ENCODE measurements at regions not wholly inside any gene's neighbourhood (a gene's known extent, or its start where the extent isn't known, plus 50 kb on each side); places are given as distances from the start of the nearest gene placed in this dataset.

DNA sequence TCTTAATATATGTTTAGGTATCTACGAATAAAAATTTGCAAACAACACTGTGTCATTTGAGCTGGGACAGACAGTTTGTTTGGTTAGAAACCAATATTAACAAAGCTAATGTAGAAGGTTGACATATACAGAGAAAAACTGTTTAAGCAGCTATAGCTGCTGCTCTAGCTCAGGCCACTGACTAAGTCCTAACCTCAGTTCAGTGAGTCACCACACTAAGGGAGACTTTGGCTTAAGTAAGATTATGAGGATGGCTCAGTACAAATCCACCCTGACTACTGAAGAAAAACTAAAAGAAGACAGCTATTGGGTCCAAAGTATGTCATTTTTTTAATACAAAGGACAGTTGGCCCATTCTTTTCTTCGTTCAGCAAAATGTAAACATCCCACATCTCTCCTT lies 717.3 kb upstream of the ACTRT1 start:
- H3K4me3 ChIP-seq (ENCODE audit: control insufficient read depth, low read depth, low read length) = no peak overlapping the region
- TF ChIP-seq, protein P1, sequence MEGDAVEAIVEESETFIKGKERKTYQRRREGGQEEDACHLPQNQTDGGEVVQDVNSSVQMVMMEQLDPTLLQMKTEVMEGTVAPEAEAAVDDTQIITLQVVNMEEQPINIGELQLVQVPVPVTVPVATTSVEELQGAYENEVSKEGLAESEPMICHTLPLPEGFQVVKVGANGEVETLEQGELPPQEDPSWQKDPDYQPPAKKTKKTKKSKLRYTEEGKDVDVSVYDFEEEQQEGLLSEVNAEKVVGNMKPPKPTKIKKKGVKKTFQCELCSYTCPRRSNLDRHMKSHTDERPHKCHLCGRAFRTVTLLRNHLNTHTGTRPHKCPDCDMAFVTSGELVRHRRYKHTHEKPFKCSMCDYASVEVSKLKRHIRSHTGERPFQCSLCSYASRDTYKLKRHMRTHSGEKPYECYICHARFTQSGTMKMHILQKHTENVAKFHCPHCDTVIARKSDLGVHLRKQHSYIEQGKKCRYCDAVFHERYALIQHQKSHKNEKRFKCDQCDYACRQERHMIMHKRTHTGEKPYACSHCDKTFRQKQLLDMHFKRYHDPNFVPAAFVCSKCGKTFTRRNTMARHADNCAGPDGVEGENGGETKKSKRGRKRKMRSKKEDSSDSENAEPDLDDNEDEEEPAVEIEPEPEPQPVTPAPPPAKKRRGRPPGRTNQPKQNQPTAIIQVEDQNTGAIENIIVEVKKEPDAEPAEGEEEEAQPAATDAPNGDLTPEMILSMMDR (conservative IDR thresholded peaks at IDR 0.05; ENCODE audit: control insufficient read depth, insufficient read depth, low read depth, low read length) = no peak
- DNase-seq (ENCODE audit: low read depth) = no peak

DNA sequence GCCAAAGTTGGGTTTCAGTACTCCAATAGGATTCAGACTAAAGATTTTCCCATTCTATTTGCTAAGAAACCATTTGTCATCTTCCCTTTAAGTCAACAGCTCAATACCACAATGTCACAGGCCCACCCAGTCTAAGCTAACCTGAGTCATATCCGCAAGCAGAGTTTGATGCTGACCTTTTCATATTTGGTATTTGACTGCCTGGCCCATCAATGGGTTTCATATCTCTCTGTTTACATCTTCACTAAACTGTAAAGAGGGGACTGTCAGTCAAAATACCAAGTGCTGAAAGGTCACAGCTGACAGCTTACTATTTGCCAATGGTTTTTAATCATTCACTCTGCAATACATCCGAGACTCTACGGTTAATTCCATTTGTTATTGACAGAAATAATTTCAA lies 707.5 kb upstream of the ACTRT1 start:
- DNase-seq (ENCODE audit: low read depth) = no peak
- H3K4me3 ChIP-seq (ENCODE audit: control insufficient read depth, low read depth, low read length) = no peak overlapping the region
- TF ChIP-seq, protein P1 (conservative IDR thresholded peaks at IDR 0.05; ENCODE audit: control insufficient read depth, insufficient read depth, low read depth, low read length) = no peak

DNA sequence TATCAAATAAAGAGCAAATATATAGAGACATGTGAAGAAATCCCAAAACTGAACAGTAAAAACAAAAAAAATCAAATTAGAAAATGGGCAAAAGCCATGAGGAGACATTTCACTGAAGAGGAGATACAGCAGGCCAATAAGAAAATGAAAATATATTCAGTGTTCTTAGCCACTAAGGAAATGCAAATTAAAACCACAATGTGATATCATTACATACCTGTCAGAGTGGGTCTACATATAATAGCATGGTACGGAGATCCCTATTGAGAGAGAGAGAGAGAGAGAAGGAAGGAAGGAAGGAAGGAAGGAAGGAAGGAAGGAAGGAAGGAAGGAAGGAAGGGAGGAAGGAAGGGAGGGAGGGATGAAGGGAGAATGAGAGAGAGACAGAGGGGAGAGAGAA lies 707.0 kb upstream of the ACTRT1 start:
- TF ChIP-seq, protein P1 (conservative IDR thresholded peaks at IDR 0.05; ENCODE audit: control insufficient read depth, insufficient read depth, low read depth, low read length) = no peak
- DNase-seq (ENCODE audit: low read depth) = no peak
- H3K4me3 ChIP-seq (ENCODE audit: control insufficient read depth, low read depth, low read length) = no peak overlapping the region

DNA sequence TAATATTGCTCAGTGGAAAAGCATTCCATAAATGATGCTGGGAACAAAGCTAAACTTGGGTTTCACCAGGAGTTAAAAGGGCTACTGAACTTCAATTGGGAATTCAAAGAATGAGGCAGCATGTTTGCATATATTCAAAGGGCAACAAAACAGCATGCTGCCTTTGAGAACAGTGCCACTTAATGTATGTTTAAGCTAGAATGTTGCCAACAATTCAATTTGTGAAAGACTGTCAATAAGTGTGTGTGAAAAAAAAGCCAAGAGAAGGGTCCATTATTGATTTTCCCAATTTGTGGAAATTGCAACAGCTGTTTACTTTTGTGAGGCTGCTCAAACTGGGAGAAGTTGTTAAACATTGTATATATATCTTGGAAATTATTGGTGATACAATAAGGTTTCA lies 701.9 kb upstream of the ACTRT1 start:
- no peak overlapping the region for H3K4me3 ChIP-seq (ENCODE audit: control insufficient read depth, low read depth, low read length)
- TF ChIP-seq, protein P1 (conservative IDR thresholded peaks at IDR 0.05; ENCODE audit: control insufficient read depth, insufficient read depth, low read depth, low read length) = no peak
- DNase-seq (ENCODE audit: low read depth) = no peak

DNA sequence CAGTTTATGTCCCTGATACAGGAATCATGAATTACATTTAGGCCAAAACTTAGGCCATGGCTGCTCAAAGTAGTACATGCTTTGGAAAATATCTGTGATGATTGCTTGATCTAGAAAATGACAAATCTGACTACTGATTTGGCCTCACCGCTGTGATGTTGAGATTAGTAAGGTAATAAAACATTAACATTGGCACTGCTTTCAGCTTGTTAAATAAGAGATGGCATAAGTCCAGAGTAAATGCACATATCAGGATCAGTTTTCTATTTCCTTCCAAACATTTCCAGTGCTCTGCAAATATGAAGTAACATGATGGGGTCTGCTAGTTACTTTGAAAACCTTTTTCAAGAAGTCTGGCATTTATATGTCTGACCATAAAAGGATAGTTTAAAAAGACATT lies 687.3 kb upstream of the ACTRT1 start:
- no peak overlapping the region for H3K4me3 ChIP-seq (ENCODE audit: control insufficient read depth, low read depth, low read length)
- DNase-seq (ENCODE audit: low read depth) = no peak
- TF ChIP-seq, protein P1 (conservative IDR thresholded peaks at IDR 0.05; ENCODE audit: control insufficient read depth, insufficient read depth, low read depth, low read length) = no peak

DNA sequence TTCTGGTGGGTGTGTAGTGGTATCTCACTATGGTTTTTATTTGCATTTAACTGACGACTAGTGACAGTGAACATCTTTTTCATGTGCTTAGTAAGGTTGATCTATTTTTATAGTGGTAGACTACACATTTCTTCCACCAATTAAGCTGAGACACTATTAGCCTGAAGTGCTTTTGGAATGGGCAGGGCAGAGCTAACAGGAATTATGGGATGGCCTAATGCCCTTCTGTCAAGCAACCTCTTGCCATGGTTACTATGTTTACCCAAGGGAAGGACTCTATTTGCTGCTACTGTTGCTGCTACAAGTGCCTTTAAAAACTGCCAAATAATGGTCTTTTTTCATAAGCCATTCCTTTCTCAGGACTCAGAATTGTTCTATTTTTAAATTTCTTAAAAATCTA lies 676.7 kb upstream of the ACTRT1 start:
- DNase-seq (ENCODE audit: low read depth) = no peak
- H3K4me3 ChIP-seq (ENCODE audit: control insufficient read depth, low read depth, low read length) = no peak overlapping the region
- TF ChIP-seq, protein P1 (conservative IDR thresholded peaks at IDR 0.05; ENCODE audit: control insufficient read depth, insufficient read depth, low read depth, low read length) = no peak

Measured in fibroblast of mammary gland (primary cell).